ENCODE measurements at regions not wholly inside any gene's neighbourhood (a gene's known extent, or its start where the extent isn't known, plus 50 kb on each side); places are given as distances from the start of the nearest gene placed in this dataset.

- Histone ChIP-seq H3K4me3 (no peak overlapping the region), H3K27ac (ENCODE audit: low read depth in 1 of 2, low read length in 1 of 2) (no peak overlapping the region), H3K27me3 (ENCODE audit: control insufficient read depth in 3 of 3, insufficient read depth in 3 of 3, low read length in 2 of 3) (no peaks in the 10 kb centered on the region), H3K4me1 (ENCODE audit: control insufficient read depth in 5 of 5, insufficient read depth in 5 of 5, low read length in 5 of 5) (no peaks in the 10 kb centered on the region), H3K36me3 (ENCODE audit: control insufficient read depth in 4 of 4, insufficient read depth in 4 of 4, low read length in 4 of 4) (no peaks in the 10 kb centered on the region), H3K9me3 (ENCODE audit: control insufficient read depth in 4 of 4, insufficient read depth in 3 of 4, low read length in 3 of 4) (no peaks in the 10 kb centered on the region), H3K9ac (ENCODE audit: insufficient read depth in 1 of 2, low read length in 2 of 2) (no peak overlapping the region)
- DNase-seq (peak; percentile 64 to 69 (median 68)), ATAC-seq (ENCODE audit: insufficient read depth, low FRiP score) (peak; percentile 87)
- peak; percentile 70 for TF ChIP-seq CTCF (IDR thresholded peaks at IDR 0.05; ENCODE audit: control extremely low read depth, extremely low read depth)
- WGBS, 2 donors, result 38 to 58% methylated on average over 8 of the region's 8 CpGs
These were observed 81.6 kb upstream of the SCAF11 start for GRCh38 chr12:46071769-46072624.

- Histone ChIP-seq H3K9me3 (ENCODE audit: control insufficient read depth in 4 of 4, insufficient read depth in 3 of 4, low read length in 3 of 4) (no peaks in the 10 kb centered on the region), H3K4me3 (no peak overlapping the region), H3K27ac (ENCODE audit: low read depth in 1 of 2, low read length in 1 of 2) (no peak overlapping the region), H3K9ac (ENCODE audit: insufficient read depth in 1 of 2, low read length in 2 of 2) (no peak overlapping the region), H3K27me3 (ENCODE audit: control insufficient read depth in 3 of 3, insufficient read depth in 3 of 3, low read length in 2 of 3) (no peaks in the 10 kb centered on the region), H3K4me1 (ENCODE audit: control insufficient read depth in 5 of 5, insufficient read depth in 5 of 5, low read length in 5 of 5) (no peaks in the 10 kb centered on the region), H3K36me3 (ENCODE audit: control insufficient read depth in 4 of 4, insufficient read depth in 4 of 4, low read length in 4 of 4) (no peaks in the 10 kb centered on the region)
- 90 to 95% methylated on average over 5 of the region's 5 CpGs for WGBS, 2 donors
- ATAC-seq (ENCODE audit: insufficient read depth, low FRiP score) (no peak), DNase-seq (no peak)
- no peak for TF ChIP-seq CTCF (IDR thresholded peaks at IDR 0.05; ENCODE audit: control extremely low read depth, extremely low read depth)
These were observed 81.0 kb upstream of the SCAF11 start for GRCh38 chr12:46071335-46071734.

DNA sequence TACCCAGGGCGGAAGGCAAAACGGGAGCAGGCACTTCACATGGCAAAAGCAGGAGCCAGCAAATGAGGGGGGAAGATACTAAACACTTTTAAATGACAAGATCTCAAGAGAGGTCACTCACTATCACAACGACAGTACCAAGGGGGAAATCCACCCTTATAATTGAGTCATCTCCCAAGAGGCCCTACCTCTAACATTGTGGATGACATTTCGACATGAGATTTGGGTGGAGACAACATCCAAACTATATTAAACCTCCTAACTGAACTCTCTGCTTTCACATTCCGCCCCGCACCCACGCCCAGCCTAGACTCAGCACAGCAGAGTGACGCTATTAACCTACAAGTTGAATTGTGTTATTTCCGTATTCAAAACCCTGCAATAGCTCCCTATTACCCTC lies 76.7 kb upstream of the SCAF11 start:
- ATAC-seq (ENCODE audit: insufficient read depth, low FRiP score) (no peak), DNase-seq (no peak)
- 90 to 92% methylated on average over 9 of the region's 9 CpGs for WGBS, 2 donors
- no peaks in the 10 kb centered on the region for H3K9me3 ChIP-seq (ENCODE audit: control insufficient read depth in 4 of 4, insufficient read depth in 3 of 4, low read length in 3 of 4)
- H3K27me3 ChIP-seq (ENCODE audit: control insufficient read depth in 3 of 3, insufficient read depth in 3 of 3, low read length in 2 of 3), result no peaks in the 10 kb centered on the region
- H3K9ac ChIP-seq (ENCODE audit: insufficient read depth in 1 of 2, low read length in 2 of 2), result no peak overlapping the region
- no peaks in the 10 kb centered on the region for H3K36me3 ChIP-seq (ENCODE audit: control insufficient read depth in 4 of 4, insufficient read depth in 4 of 4, low read length in 4 of 4)
- no peak for TF ChIP-seq CTCF (IDR thresholded peaks at IDR 0.05; ENCODE audit: control extremely low read depth, extremely low read depth)
- H3K4me3 ChIP-seq, result no peak overlapping the region
- H3K4me1 ChIP-seq (ENCODE audit: control insufficient read depth in 5 of 5, insufficient read depth in 5 of 5, low read length in 5 of 5), result no peaks in the 10 kb centered on the region
- H3K27ac ChIP-seq (ENCODE audit: low read depth in 1 of 2, low read length in 1 of 2), result no peak overlapping the region
